Naive thymus-derived CD4-positive, alpha-beta T cell (primary cell): ENCODE measurements at regions not wholly inside any gene's neighbourhood (a gene's known extent, or its start where the extent isn't known, plus 50 kb on each side); places are given as distances from the start of the nearest gene placed in this dataset.
"Not testable (repeated sequence)": the region's sequence is repeated elsewhere in the genome, so short reads cannot be mapped to it uniquely, and the experiment has no call there.

Source experiments
- ATAC-seq: fragments of 150-1000 bp; cut with Tn5 transposase; 2 replicates; pipeline ENCODE4 v1.10.0; 2021; ENCODE audit warnings: mild to moderate bottlenecking, moderate library complexity
- CTCF ChIA-PET: fragments of 350-600 bp; sonication (Branson Sonifier 250); formaldehyde crosslinking; loops from one replicate; lab custom pipeline; 2021; ENCODE audit warnings: antibody characterized with exemption; lab: Charles Lee
- POLR2A ChIA-PET: fragments of 350-600 bp; sonication (Branson Sonifier 250); formaldehyde crosslinking; loops from one replicate; lab custom pipeline; 2021; ENCODE audit warnings: antibody characterized with exemption, inconsistent platforms; lab: Charles Lee
- DNase-seq, 9 donors: peaks; one replicate each; pipeline versions ENCODE4 v3.0.0 to v3.0.0-alpha.2; 2020 to 2022; ENCODE audit warnings: mixed read lengths in 1 of 9
- H3K27ac ChIP-seq: one replicate; pipeline ENCODE4 v1.7.0; 2013; ENCODE audit warnings: mild to moderate bottlenecking, low read depth, low read length, moderate library complexity
- H3K27me3 ChIP-seq, 2 donors: one replicate each; pipeline ENCODE4 v1.7.0; 2013; ENCODE audit warnings: low read length in 2 of 2, mild to moderate bottlenecking in 2 of 2, moderate library complexity in 2 of 2; ENCODE audit not compliant: control insufficient read depth in 2 of 2, insufficient read depth in 2 of 2
- H3K36me3 ChIP-seq, 3 experiments: 1 replicate in 2 of 3; 2 replicates in 1 of 3; pipeline ENCODE4 v1.7.0; 2013; ENCODE audit warnings: low read length in 3 of 3, mild to moderate bottlenecking in 3 of 3, moderate library complexity in 1 of 3; ENCODE audit not compliant: insufficient read depth in 3 of 3, control insufficient read depth in 2 of 3
- H3K4me1 ChIP-seq, 2 donors: one replicate each; pipeline ENCODE4 v1.7.0; 2013; ENCODE audit warnings: low read length in 2 of 2, mild to moderate bottlenecking in 2 of 2, moderate library complexity in 1 of 2; ENCODE audit not compliant: control insufficient read depth in 2 of 2, insufficient read depth in 2 of 2
- H3K4me3 ChIP-seq: 2 replicates; pipeline ENCODE4 v1.7.0; 2013; ENCODE audit warnings: mild to moderate bottlenecking, low read length
- H3K9me3 ChIP-seq, 3 experiments: 1 replicate in 2 of 3; 2 replicates in 1 of 3; pipeline ENCODE4 v1.7.0; 2013; ENCODE audit warnings: low read length in 3 of 3; ENCODE audit not compliant: control insufficient read depth in 2 of 3
- H3K27ac Mint-ChIP-seq, 9 donors: one replicate each; pipeline ENCODE4 v1.8.0; 2020 to 2022; ENCODE audit warnings: mixed read lengths in 9 of 9, mild to moderate bottlenecking in 8 of 9, moderate library complexity in 5 of 9, inconsistent platforms in 2 of 9
- H3K27me3 Mint-ChIP-seq, 5 donors: one replicate each; pipeline ENCODE4 v1.8.0; 2021 to 2022; ENCODE audit warnings: mixed read lengths in 5 of 5, mild to moderate bottlenecking in 1 of 5
- H3K36me3 Mint-ChIP-seq, 5 donors: one replicate each; pipeline ENCODE4 v1.8.0; 2020 to 2022; ENCODE audit warnings: mixed read lengths in 5 of 5, mild to moderate bottlenecking in 3 of 5, inconsistent platforms in 1 of 5
- H3K4me1 Mint-ChIP-seq, 7 donors: one replicate each; pipeline ENCODE4 v1.8.0; 2020 to 2022; ENCODE audit warnings: mixed read lengths in 7 of 7, mild to moderate bottlenecking in 3 of 7, inconsistent platforms in 1 of 7
- H3K4me3 Mint-ChIP-seq, 10 donors: one replicate each; pipeline ENCODE4 v1.8.0; 2020 to 2022; ENCODE audit warnings: mild to moderate bottlenecking in 10 of 10, mixed read lengths in 10 of 10, moderate library complexity in 6 of 10, inconsistent platforms in 2 of 10
- H3K9me3 Mint-ChIP-seq, 11 donors: one replicate each; pipeline ENCODE4 v1.8.0; 2020 to 2022; ENCODE audit warnings: mixed read lengths in 11 of 11, mild to moderate bottlenecking in 4 of 11, inconsistent platforms in 1 of 11, moderate library complexity in 1 of 11
- intact Hi-C, 2 donors: fragments of 100-400 bp; cut with micrococcal nuclease; formaldehyde crosslinking; loops; one replicate each; pipeline ENCODE4 v1.15.1; 2023

DNA sequence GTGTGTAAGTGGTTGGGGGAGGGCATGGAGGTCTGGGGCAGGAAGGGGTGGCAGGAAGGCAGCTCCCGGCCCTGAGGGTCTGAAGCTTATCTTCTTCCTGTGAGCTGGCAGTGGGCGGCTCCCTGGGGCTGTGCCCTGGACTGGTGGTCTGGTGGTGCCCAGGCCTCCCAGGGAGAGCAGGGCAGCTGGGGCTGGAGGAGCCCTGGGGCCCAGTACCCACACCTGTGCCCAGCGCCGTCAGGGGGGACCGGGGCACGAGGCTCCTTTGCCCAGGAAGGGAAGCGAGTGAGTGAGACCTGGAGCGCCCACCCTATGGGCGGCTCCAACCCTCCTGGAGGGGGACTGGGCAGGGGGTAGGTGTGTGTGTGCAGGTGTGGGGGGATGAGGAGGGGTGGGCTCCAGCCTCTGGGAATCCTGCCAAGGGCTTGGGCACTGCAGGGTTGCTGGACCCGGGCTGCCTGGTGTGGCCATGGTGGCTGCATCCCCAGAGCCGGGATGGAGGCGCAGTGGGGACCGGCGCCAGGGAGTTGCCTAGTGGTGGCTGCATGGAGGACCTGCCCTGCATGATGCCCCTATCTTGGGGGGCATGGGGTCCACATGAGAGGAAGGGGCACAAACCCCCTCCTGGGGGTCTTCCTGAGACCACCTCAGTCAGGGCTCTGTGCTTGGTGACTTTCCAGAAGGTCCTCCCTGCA, 353.6 kb downstream of the TMEM121 start:
- Histone ChIP-seq H3K4me1 (no peaks in the 10 kb centered on the region), H3K27ac (no peak overlapping the region), H3K27me3 (no peaks in the 10 kb centered on the region), H3K36me3 (no peaks in the 10 kb centered on the region), H3K9me3 (no peaks in the 10 kb centered on the region), H3K4me3 (no peak overlapping the region)
- DNase-seq: peak in 1 of 9 donors; percentile 11
- intact Hi-C loops: no loop called here
- ChIA-PET POLR2A (no interaction called here), CTCF (no interaction called here)
- no peaks in the 10 kb centered on the region for H3K36me3 Mint-ChIP-seq
- no peak overlapping the region for H3K27ac Mint-ChIP-seq
- peaks cover 25 to 41% (median 30%) of the 10 kb centered on the region in 5 donors for H3K27me3 Mint-ChIP-seq
- peaks cover 0 to 4% (median 0%) of the 10 kb centered on the region in 7 donors for H3K4me1 Mint-ChIP-seq
- no peak overlapping the region for H3K4me3 Mint-ChIP-seq
- peaks cover 0 to 5% (median 0%) of the 10 kb centered on the region in 11 donors for H3K9me3 Mint-ChIP-seq
- ATAC-seq: peak; percentile 33

DNA sequence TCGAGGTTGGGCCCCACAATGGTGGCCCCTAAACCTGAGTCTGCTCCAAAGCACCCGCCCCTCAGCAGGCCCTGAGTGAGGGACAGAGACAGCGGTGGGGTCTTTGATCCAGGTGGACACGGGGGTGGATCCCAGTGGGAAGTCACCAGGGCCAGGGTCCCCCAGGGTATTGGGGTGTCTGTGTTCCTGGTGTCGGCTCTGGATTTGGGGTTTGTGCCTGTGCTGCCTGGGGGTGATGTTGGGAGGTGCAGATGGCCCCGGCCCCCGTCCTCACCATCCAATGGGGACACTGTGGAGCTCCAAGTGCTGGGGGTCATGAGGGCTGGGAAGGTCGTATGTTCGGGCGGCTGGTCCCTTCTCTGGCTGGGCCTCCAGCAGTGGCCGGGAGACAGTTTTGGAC, 354.2 kb downstream of the TMEM121 start:
- ATAC-seq (no peak), DNase-seq (peak in 1 of 9 donors; percentile 17)
- intact Hi-C loops: no loop called here
- POLR2A ChIA-PET: no interaction called here
- H3K27ac ChIP-seq: no peak overlapping the region
- H3K4me1 Mint-ChIP-seq: peaks cover 0 to 4% (median 0%) of the 10 kb centered on the region in 7 donors
- H3K27me3 ChIP-seq: no peaks in the 10 kb centered on the region
- H3K27me3 Mint-ChIP-seq: peaks cover 19 to 37% (median 30%) of the 10 kb centered on the region in 5 donors
- H3K27ac Mint-ChIP-seq: no peak overlapping the region
- H3K9me3 Mint-ChIP-seq: peaks cover 0 to 5% (median 0%) of the 10 kb centered on the region in 11 donors
- no peaks in the 10 kb centered on the region for H3K36me3 Mint-ChIP-seq
- CTCF ChIA-PET: no interaction called here
- H3K4me3 ChIP-seq: no peak overlapping the region
- H3K4me1 ChIP-seq: no peaks in the 10 kb centered on the region
- no peaks in the 10 kb centered on the region for H3K9me3 ChIP-seq
- H3K36me3 ChIP-seq: no peaks in the 10 kb centered on the region
- no peak overlapping the region for H3K4me3 Mint-ChIP-seq

DNA sequence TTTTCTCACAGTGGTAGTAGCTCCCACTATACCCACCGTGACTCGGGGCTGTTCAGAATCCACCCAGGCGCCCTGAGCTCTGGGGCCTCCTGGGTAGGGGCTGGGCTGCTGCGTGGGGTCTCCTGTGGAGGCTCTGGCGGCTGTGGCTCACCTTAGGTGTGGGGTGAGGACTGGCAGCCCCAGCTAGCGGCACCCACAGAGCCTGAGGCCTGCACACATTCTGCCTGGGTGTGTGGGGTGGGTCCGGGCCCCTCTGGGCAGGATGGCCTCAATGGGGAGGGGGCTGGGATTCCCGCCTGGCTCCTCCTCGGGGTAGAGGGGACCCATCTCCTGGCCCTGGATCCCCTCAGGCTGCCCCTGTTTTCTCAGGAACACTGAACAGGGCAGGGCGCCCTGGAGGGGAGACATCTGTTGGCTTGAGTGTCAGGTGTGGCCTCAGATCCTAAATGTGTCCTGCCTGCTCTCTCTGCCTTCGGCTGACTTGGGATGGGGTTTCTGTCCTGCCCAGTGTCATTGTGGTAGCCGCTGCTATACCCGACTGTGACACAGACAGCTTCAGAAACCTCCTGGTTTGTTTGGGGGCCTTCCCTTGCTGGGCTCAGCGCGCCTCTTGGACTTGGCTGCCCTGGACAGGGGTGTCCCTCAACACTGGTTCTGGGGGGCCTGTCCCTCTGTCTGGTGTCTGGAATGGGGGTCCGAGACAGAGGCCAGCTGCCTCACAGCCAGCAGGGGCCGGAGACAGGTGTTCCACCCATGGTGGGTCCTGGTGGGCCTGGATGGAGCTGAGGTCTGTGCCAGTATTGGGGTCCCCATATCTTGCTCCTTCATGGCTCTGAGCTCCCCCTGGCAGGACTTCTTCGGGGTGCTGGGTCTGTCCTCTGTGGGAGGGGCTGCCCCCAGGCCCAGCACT, 354.9 kb downstream of the TMEM121 start:
- intact Hi-C loops: no loop called here

DNA sequence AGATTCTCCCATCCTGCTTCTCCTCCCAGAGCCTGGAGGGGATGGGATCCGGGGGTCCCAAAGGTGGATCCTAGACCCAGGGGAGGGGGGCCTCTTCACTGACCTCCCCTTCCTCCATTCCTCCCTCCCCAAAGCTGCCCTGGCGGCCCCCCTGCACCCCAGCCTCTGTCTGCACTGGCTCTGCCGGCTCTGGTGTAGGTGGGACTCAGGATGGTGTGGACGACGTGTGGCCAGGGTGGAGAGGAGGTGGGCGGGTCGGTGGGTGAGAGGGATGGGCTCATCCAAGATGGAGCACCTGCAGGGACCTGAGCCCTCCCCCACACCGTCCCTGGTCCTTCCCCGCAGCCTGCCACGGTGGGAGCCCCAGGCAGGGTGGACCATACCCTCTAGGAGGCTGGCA, 355.6 kb downstream of the TMEM121 start:
- H3K27me3 Mint-ChIP-seq: peaks cover 7 to 30% (median 22%) of the 10 kb centered on the region in 5 donors

More for the DNA sequence above, 354.9 kb downstream of the TMEM121 start:
- H3K27ac ChIP-seq: no peak overlapping the region
- H3K4me3 ChIP-seq: no peak overlapping the region
- peaks cover 0 to 4% (median 0%) of the 10 kb centered on the region in 7 donors for H3K4me1 Mint-ChIP-seq
- no peak overlapping the region for H3K4me3 Mint-ChIP-seq
- ChIA-PET CTCF (no interaction called here), POLR2A (no interaction called here)
- H3K27me3 Mint-ChIP-seq: peaks cover 12 to 34% (median 29%) of the 10 kb centered on the region in 5 donors
- no peak for ATAC-seq
- H3K4me1 ChIP-seq: no peaks in the 10 kb centered on the region
- no peaks in the 10 kb centered on the region for H3K9me3 Mint-ChIP-seq
- no peaks in the 10 kb centered on the region for H3K36me3 ChIP-seq
- H3K27me3 ChIP-seq: no peaks in the 10 kb centered on the region
- peak in 2 of 9 donors; percentile 2 to 20 for DNase-seq
- no peak overlapping the region for H3K27ac Mint-ChIP-seq
- no peaks in the 10 kb centered on the region for H3K9me3 ChIP-seq
- H3K36me3 Mint-ChIP-seq: no peaks in the 10 kb centered on the region

DNA sequence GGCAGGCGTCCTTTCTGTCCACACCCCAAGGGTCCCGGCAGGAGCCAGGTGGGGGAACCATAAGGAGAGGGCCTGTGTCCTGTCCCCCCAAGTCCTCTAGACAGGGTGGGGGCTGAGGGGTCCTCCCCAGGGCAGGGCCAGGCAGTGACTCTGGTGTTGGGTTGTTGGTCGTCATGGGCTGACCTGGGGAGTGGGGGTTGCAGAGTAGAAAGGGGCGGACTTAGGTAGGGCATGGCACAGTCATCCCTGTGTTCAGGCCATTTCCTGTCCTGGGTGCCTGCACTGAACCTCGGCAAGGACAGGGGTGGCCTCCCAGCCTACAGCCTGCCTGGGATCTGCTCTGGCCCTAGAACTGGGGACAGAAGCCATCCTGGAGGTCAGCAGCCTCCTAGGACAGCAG, 356.2 kb downstream of the TMEM121 start:
- no peaks in the 10 kb centered on the region for H3K9me3 ChIP-seq
- Mint-ChIP-seq H3K4me1 (peaks cover 0 to 7% (median 0%) of the 10 kb centered on the region in 7 donors), H3K27me3 (peaks cover 2 to 33% (median 22%) of the 10 kb centered on the region in 5 donors), H3K9me3 (peaks cover 0 to 1% (median 0%) of the 10 kb centered on the region in 11 donors), H3K36me3 (peaks cover 0 to under 1% (median 0%) of the 10 kb centered on the region in 5 donors), H3K27ac (no peak overlapping the region), H3K4me3 (no peak overlapping the region)
- no peaks in the 10 kb centered on the region for H3K4me1 ChIP-seq
- no peaks in the 10 kb centered on the region for H3K36me3 ChIP-seq
- H3K27ac ChIP-seq: no peak overlapping the region
- ChIA-PET POLR2A (no interaction called here), CTCF (no interaction called here)
- H3K27me3 ChIP-seq: no peaks in the 10 kb centered on the region
- intact Hi-C loops: no loop called here
- ATAC-seq (no peak), DNase-seq (peak in 2 of 9 donors; percentile 3 to 19)
- H3K4me3 ChIP-seq: no peak overlapping the region

More for the DNA sequence above, 355.6 kb downstream of the TMEM121 start:
- H3K9me3 ChIP-seq, H3K4me3 Mint-ChIP-seq, intact Hi-C loops, H3K27ac ChIP-seq, H3K27ac Mint-ChIP-seq, H3K4me3 ChIP-seq, H3K36me3 Mint-ChIP-seq, H3K27me3 ChIP-seq, H3K4me1 ChIP-seq, H3K9me3 Mint-ChIP-seq, H3K36me3 ChIP-seq, POLR2A ChIA-PET, ATAC-seq, CTCF ChIA-PET, H3K4me1 Mint-ChIP-seq: not testable (repeated sequence)
- peak in 2 of 9 donors; percentile 5 to 10 for DNase-seq

DNA sequence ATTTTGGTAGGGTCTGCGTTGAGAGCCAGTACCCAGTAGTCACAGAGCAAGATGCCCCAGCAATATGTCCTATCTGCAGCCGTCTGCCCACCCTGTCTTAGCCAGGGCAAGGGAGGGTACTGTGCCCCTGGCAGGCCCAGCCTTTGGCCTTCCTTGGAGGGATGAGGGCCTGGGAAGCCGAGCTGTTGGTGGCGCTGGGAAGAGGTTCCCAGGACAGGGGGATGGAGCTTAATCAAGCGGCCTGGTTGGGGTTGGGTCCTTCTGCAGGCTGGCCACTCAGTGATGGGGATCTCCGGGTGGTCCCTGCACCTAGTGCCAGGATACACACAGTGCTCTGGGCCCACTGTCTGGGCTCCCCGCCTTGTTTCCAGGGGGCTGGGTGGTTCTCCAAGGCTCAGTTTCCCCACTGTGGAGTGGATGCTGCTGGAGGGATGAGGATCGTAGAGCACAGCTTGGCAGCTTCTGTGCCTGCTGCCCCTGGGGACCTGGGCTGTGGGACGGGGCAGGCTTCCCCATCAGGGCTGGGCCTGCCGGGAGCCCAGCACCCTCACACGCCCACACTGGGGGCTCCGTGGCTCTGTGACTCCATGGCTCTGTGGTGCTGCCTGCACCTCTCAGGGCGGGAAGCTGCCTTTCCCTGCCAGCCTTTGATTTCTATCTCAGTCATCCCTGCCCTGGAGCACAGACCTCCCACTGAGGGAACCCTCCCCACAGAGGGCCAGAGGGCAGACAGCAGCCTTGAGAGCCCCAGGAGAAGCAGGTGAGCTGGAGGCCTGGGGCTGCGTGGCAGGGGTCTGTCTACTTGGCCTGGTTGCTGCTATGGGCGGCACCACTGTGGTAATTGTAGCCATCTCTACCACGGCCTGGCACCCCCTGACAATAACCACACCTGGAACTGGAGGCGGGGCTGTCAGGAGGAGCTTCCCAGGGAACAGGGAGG, 357.0 kb downstream of the TMEM121 start:
- H3K4me3 Mint-ChIP-seq: no peak overlapping the region
- Histone ChIP-seq H3K9me3 (no peaks in the 10 kb centered on the region), H3K27ac (no peak overlapping the region), H3K4me3 (no peak overlapping the region), H3K27me3 (no peaks in the 10 kb centered on the region), H3K36me3 (no peaks in the 10 kb centered on the region), H3K4me1 (no peaks in the 10 kb centered on the region)
- H3K36me3 Mint-ChIP-seq: peaks cover 0 to 8% (median 0%) of the 10 kb centered on the region in 5 donors
- ATAC-seq (no peak), DNase-seq (peak in 2 of 9 donors; percentile 4 to 12)
- peaks cover 0 to 11% (median 0%) of the 10 kb centered on the region in 7 donors for H3K4me1 Mint-ChIP-seq
- POLR2A ChIA-PET: no interaction called here
- intact Hi-C loops: no loop called here
- H3K9me3 Mint-ChIP-seq: peaks cover 0 to 7% (median 0%) of the 10 kb centered on the region in 11 donors
- peaks cover 0 to 38% (median 25%) of the 10 kb centered on the region in 5 donors for H3K27me3 Mint-ChIP-seq
- no peak overlapping the region for H3K27ac Mint-ChIP-seq
- CTCF ChIA-PET: no interaction called here
